GM06990 (cell line): ENCODE measurements at regions not wholly inside any gene's neighbourhood (a gene's known extent, or its start where the extent isn't known, plus 50 kb on each side); places are given as distances from the start of the nearest gene placed in this dataset.

Experiments
- DNase-seq: peaks from one replicate; pipeline ENCODE4 v3.0.0-alpha.2; 2011; ENCODE audit not compliant: insufficient read length; ENCODE audit errors: extremely low read depth
- H3K27me3 ChIP-seq: replicated peaks from 2 replicates; pipeline ENCODE4 v1.6.0; 2011; ENCODE audit warnings: low read length; ENCODE audit not compliant: control insufficient read depth, insufficient read depth
- H3K36me3 ChIP-seq: 2 replicates; pipeline ENCODE4 v1.5.1; 2011; ENCODE audit warnings: low read length; ENCODE audit not compliant: control insufficient read depth, insufficient read depth
- H3K4me3 ChIP-seq: replicated peaks from 2 replicates; pipeline ENCODE4 v1.5.1; 2011; ENCODE audit warnings: low read depth, mild to moderate bottlenecking, control low read depth, low read length
- CTCF ChIP-seq: IDR thresholded peaks from 2 replicates; pipeline ENCODE4 v1.5.1; 2011; ENCODE audit warnings: low read length, control low read depth, mild to moderate bottlenecking, inconsistent platforms; ENCODE audit not compliant: insufficient read depth, poor library complexity, severe bottlenecking

DNA sequence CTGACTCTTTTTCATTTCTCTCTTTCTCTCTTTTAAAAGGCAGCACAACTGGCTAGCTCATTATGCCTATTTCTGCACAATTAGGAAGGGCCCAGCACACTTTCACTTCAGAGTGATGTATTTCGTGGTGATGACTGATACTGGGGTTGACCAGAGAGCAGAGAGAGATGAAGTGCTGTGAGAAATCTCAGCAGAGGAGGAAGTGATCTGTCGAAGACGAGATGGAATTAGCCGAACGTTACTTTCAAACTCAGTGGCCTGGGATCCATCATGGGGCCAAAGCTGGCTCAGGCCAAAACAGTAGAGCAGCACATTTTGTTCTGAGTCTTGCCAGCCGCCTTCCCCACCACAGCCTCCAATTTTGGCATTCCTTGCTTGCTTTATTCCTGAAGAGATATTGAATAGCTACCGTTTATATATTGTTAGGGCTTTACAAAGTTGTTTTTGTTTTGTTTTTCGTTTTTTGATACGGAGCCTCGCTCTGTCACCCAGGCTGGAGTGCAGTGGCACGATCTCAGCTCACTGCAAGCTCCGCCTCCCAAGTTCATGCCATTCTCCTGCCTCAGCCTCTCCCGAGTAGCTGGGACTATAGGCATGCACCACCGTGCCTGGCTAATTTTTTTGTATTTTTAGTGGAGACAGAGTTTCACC is 213.2 kb upstream of the ECI2 start:
- peak; percentile 57 for DNase-seq
- no peaks in the 10 kb centered on the region; the same call in 1 of the 2 replicates for H3K27me3 ChIP-seq
- no peaks in the 10 kb centered on the region for H3K36me3 ChIP-seq
- H3K4me3 ChIP-seq: no peak overlapping the region
- no peak for TF ChIP-seq CTCF

DNA sequence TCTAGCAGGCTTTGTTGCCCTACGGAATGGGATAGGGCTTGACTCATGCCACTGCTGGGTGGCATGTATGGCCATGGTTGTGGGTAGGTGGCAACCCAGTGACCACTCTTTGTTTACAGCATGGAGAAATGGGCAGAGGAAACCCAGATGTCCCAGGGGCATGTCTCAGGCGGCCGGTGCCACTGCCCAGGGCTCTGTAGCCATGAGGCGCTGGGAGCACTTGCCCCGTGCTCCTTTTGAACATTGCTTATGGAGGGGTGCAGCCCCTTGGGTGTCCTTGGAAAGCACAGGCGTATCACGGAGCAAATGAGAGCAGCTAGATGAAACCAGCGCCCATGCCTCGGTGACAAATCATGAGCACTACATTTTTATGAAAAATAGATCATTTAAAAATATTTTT is 212.5 kb upstream of the ECI2 start:
- Histone ChIP-seq H3K4me3 (no peak overlapping the region), H3K36me3 (no peaks in the 10 kb centered on the region), H3K27me3 (no peaks in the 10 kb centered on the region; the same call in 1 of the 2 replicates)
- DNase-seq: no peak
- no peak for TF ChIP-seq CTCF

- no peaks in the 10 kb centered on the region; the same call in 1 of the 2 replicates for H3K27me3 ChIP-seq
- no peak for TF ChIP-seq CTCF
- no peak for DNase-seq
Measured at GRCh38 chr6:4346659-4347333, 211.4 kb upstream of the ECI2 start.

GRCh38 chr6:4345543-4345942 is 210.2 kb upstream of the ECI2 start:
- H3K4me3 ChIP-seq: no peak overlapping the region
- no peak for DNase-seq
- no peaks in the 10 kb centered on the region for H3K36me3 ChIP-seq
- TF ChIP-seq CTCF: no peak
- H3K27me3 ChIP-seq: no peaks in the 10 kb centered on the region; the same call in 1 of the 2 replicates

More at GRCh38 chr6:4346659-4347333, 211.4 kb upstream of the ECI2 start:
- Histone ChIP-seq H3K4me3 (no peak overlapping the region), H3K36me3 (no peaks in the 10 kb centered on the region)

- DNase-seq: no peak
- no peaks in the 10 kb centered on the region; the same call in 1 of the 2 replicates for H3K27me3 ChIP-seq
- H3K36me3 ChIP-seq: no peaks in the 10 kb centered on the region
- H3K4me3 ChIP-seq: no peak overlapping the region
- no peak for TF ChIP-seq CTCF
Measured at GRCh38 chr6:4344317-4344899, 209.0 kb upstream of the ECI2 start.
